Body of pancreas (tissue), 4 donors: ENCODE measurements at regions not wholly inside any gene's neighbourhood (a gene's known extent, or its start where the extent isn't known, plus 50 kb on each side); places are given as distances from the start of the nearest gene placed in this dataset.

Experiments used
- ATAC-seq: fragments of 150-250 bp; one replicate; pipeline ENCODE4 v1.9.1; 2016
- DNase-seq, 4 donors: peaks; one replicate each; pipeline ENCODE4 v3.0.0-alpha.2; 2019
- H3K27ac ChIP-seq, 4 donors: fragments of 200-600 bp; sonication (generic); 1 replicate in 3 of 4; 2 replicates in 1 of 4; pipeline versions ENCODE4 v1.5.1 to v1.6.1; 2016 to 2019; ENCODE audit warnings: mild to moderate bottlenecking in 1 of 4, mixed read lengths in 1 of 4, moderate library complexity in 1 of 4
- H3K27me3 ChIP-seq, 2 donors: fragments of 200-600 bp; sonication (generic); one replicate each; pipeline ENCODE4 v1.6.0; 2016; ENCODE audit warnings: mild to moderate bottlenecking in 1 of 2
- H3K36me3 ChIP-seq, 2 donors: fragments of 200-600 bp; sonication (generic); replicated peaks in 1 of 2; 2 replicates each; pipeline ENCODE4 v1.5.1; 2016; ENCODE audit warnings: low read depth in 2 of 2; ENCODE audit not compliant: insufficient read depth in 1 of 2
- H3K4me1 ChIP-seq: fragments of 200-600 bp; sonication (generic); one replicate; pipeline ENCODE4 v1.6.0; 2016
- H3K4me3 ChIP-seq, 2 donors: fragments of 200-600 bp; sonication (generic); 1 replicate in 1 of 2; 2 replicates in 1 of 2; pipeline ENCODE4 v1.5.1; 2016 to 2019
- H3K9me3 ChIP-seq, 3 donors: fragments of 200-600 bp; sonication (generic); 1 replicate in 2 of 3; 2 replicates in 1 of 3; pipeline ENCODE4 v1.5.1; 2016
- CTCF ChIP-seq, 7 experiments: fragments of 450-650 bp in 4 of 7; fragments of 200-600 bp in 3 of 7; sonication (generic) in 3 of 7; IDR thresholded peaks; one replicate each; pipeline ENCODE4 v1.5.1; 2016 to 2019; ENCODE audit warnings: antibody characterized with exemption in 7 of 7
- POLR2A ChIP-seq, 3 donors: fragments of 450-650 bp; IDR thresholded peaks; one replicate each; pipeline ENCODE4 v1.6.1; 2016; ENCODE audit warnings: antibody characterized with exemption in 3 of 3, mild to moderate bottlenecking in 2 of 3
- WGBS, 2 donors: methylation state at CpG; one replicate each; pipeline ENCODE4 v1.1.5; 2017; 5-methylcytosine and 5-hydroxymethylcytosine counted together
- intact Hi-C: fragments of 100-400 bp; cut with DNase I; formaldehyde crosslinking; loops from one replicate; pipeline ENCODE4 v1.15.1; 2023

- intact Hi-C loops = no loop called here
- H3K4me1 ChIP-seq = no peaks in the 10 kb centered on the region
- TF ChIP-seq POLR2A (IDR thresholded peaks at IDR 0.05) = no peak
- no peak for TF ChIP-seq CTCF (IDR thresholded peaks at IDR 0.05)
- DNase-seq = no peak
- no peaks in the 10 kb centered on the region for H3K36me3 ChIP-seq
- WGBS, 2 donors = 87 to 88% methylated on average over 3 to 7 of the region's 7 CpGs
- no peak for ATAC-seq
- H3K27ac ChIP-seq = no peak overlapping the region
- no peaks in the 10 kb centered on the region for H3K27me3 ChIP-seq
- H3K4me3 ChIP-seq = no peak overlapping the region
- no peaks in the 10 kb centered on the region for H3K9me3 ChIP-seq
These were observed 53.6 kb upstream of the RAB40AL start for GRCh38 chrX:102883491-102883890.
